ENCODE measurements at regions not wholly inside any gene's neighbourhood (a gene's known extent, or its start where the extent isn't known, plus 50 kb on each side); places are given as distances from the start of the nearest gene placed in this dataset.

GRCh38 chr21:16492892-16493291 is 763.1 kb downstream of the USP25 start:
- TF ChIP-seq EP300 (IDR thresholded peaks at IDR 0.05) (no peak), CTCF (IDR thresholded peaks at IDR 0.05) (no peak), POLR2A (IDR thresholded peaks at IDR 0.05) (no peak)
- no peak overlapping the region for H3K4me3 ChIP-seq
- no peaks in the 10 kb centered on the region for H3K27me3 ChIP-seq
- H3K9me3 ChIP-seq = no peaks in the 10 kb centered on the region
- H3K4me1 ChIP-seq = peaks cover 0 to 60% (median 0%) of the 10 kb centered on the region in 4 donors
- no peak for DNase-seq (ENCODE audit: low spot score in 2 of 2)
- no peaks in the 10 kb centered on the region for H3K36me3 ChIP-seq
- no peak overlapping the region for H3K27ac ChIP-seq

- H3K27me3 ChIP-seq = no peaks in the 10 kb centered on the region
- no peaks in the 10 kb centered on the region for H3K9me3 ChIP-seq
- peaks cover 0 to 34% (median 0%) of the 10 kb centered on the region in 4 donors for H3K4me1 ChIP-seq
- H3K4me3 ChIP-seq = no peak overlapping the region
- WGBS, 2 donors = 29 to 48% methylated on average over 2 of the region's 2 CpGs
- no peak for TF ChIP-seq EP300 (IDR thresholded peaks at IDR 0.05)
- TF ChIP-seq CTCF (IDR thresholded peaks at IDR 0.05) = no peak
- no peak for TF ChIP-seq POLR2A (IDR thresholded peaks at IDR 0.05)
- DNase-seq (ENCODE audit: low spot score in 2 of 2) = no peak
- H3K36me3 ChIP-seq = no peaks in the 10 kb centered on the region
- H3K27ac ChIP-seq = no peak overlapping the region
Measured at GRCh38 chr21:16496609-16497008, 766.8 kb downstream of the USP25 start.

GRCh38 chr21:16500271-16500670 is 770.5 kb downstream of the USP25 start:
- TF ChIP-seq CTCF (IDR thresholded peaks at IDR 0.05) (no peak), EP300 (IDR thresholded peaks at IDR 0.05) (no peak), POLR2A (IDR thresholded peaks at IDR 0.05) (no peak)
- Histone ChIP-seq H3K36me3 (no peaks in the 10 kb centered on the region), H3K27ac (no peak overlapping the region), H3K9me3 (no peaks in the 10 kb centered on the region), H3K4me3 (no peak overlapping the region), H3K27me3 (no peaks in the 10 kb centered on the region), H3K4me1 (peaks cover 0 to 27% (median 2%) of the 10 kb centered on the region in 4 donors)
- 75 to 81% methylated on average over 2 of the region's 2 CpGs for WGBS, 2 donors
- no peak for DNase-seq (ENCODE audit: low spot score in 2 of 2)

GRCh38 chr21:16502273-16502672 is 772.5 kb downstream of the USP25 start:
- H3K4me1 ChIP-seq = peaks cover 0 to 36% (median 2%) of the 10 kb centered on the region in 4 donors
- no peaks in the 10 kb centered on the region for H3K36me3 ChIP-seq
- DNase-seq (ENCODE audit: low spot score in 2 of 2) = no peak
- TF ChIP-seq EP300 (IDR thresholded peaks at IDR 0.05) (no peak), CTCF (IDR thresholded peaks at IDR 0.05) (no peak), POLR2A (IDR thresholded peaks at IDR 0.05) (no peak)
- 92 to 96% methylated on average over 6 of the region's 6 CpGs for WGBS, 2 donors
- H3K27me3 ChIP-seq = no peaks in the 10 kb centered on the region
- no peaks in the 10 kb centered on the region for H3K9me3 ChIP-seq
- H3K27ac ChIP-seq = no peak overlapping the region
- no peak overlapping the region for H3K4me3 ChIP-seq

GRCh38 chr21:16502897-16503296 is 773.1 kb downstream of the USP25 start:
- H3K9me3 ChIP-seq = no peaks in the 10 kb centered on the region
- TF ChIP-seq CTCF (IDR thresholded peaks at IDR 0.05) (no peak), EP300 (IDR thresholded peaks at IDR 0.05) (no peak), POLR2A (IDR thresholded peaks at IDR 0.05) (no peak)
- no peaks in the 10 kb centered on the region for H3K27me3 ChIP-seq
- H3K4me1 ChIP-seq = peaks cover 0 to 37% (median 2%) of the 10 kb centered on the region in 4 donors
- WGBS, 2 donors = 95 to 96% methylated on average over 2 of the region's 2 CpGs
- H3K4me3 ChIP-seq = no peak overlapping the region
- H3K27ac ChIP-seq = no peak overlapping the region
- H3K36me3 ChIP-seq = no peaks in the 10 kb centered on the region
- no peak for DNase-seq (ENCODE audit: low spot score in 2 of 2)
